ENCODE measurements at regions not wholly inside any gene's neighbourhood (a gene's known extent, or its start where the extent isn't known, plus 50 kb on each side); places are given as distances from the start of the nearest gene placed in this dataset.

DNA sequence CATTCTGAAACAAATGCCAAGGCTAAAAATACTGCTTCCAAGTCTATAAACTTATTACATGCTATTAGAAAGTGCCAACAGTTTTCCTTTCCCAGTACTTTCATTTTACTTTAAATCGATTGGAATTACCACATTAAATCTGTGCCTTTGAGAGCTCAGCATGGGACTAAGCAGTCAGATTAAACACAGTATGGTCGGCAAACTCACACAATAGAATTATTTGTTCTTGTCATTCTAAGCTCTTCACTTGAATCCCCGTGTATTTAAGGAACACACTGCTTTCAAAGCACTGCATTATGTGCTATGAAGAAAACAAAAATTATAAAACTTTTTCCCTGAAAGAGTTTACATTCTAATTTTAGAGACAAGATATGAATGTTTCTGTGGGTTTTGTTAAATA, 444.4 kb upstream of the SLC39A10 start:
- H3K27me3 ChIP-seq: no peaks in the 10 kb centered on the region
- DNase-seq (no peak), ATAC-seq (no peak)
- H3K4me1 ChIP-seq: no peaks in the 10 kb centered on the region
- no peak overlapping the region for H3K27ac ChIP-seq
- H3K36me3 ChIP-seq: no peaks in the 10 kb centered on the region
- intact Hi-C loops (cut with DNase I): no loop called here
- TF ChIP-seq, protein P1, sequence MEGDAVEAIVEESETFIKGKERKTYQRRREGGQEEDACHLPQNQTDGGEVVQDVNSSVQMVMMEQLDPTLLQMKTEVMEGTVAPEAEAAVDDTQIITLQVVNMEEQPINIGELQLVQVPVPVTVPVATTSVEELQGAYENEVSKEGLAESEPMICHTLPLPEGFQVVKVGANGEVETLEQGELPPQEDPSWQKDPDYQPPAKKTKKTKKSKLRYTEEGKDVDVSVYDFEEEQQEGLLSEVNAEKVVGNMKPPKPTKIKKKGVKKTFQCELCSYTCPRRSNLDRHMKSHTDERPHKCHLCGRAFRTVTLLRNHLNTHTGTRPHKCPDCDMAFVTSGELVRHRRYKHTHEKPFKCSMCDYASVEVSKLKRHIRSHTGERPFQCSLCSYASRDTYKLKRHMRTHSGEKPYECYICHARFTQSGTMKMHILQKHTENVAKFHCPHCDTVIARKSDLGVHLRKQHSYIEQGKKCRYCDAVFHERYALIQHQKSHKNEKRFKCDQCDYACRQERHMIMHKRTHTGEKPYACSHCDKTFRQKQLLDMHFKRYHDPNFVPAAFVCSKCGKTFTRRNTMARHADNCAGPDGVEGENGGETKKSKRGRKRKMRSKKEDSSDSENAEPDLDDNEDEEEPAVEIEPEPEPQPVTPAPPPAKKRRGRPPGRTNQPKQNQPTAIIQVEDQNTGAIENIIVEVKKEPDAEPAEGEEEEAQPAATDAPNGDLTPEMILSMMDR (IDR thresholded peaks at IDR 0.05): no peak
- H3K4me3 ChIP-seq: no peak overlapping the region
- no peaks in the 10 kb centered on the region for H3K9me3 ChIP-seq

DNA sequence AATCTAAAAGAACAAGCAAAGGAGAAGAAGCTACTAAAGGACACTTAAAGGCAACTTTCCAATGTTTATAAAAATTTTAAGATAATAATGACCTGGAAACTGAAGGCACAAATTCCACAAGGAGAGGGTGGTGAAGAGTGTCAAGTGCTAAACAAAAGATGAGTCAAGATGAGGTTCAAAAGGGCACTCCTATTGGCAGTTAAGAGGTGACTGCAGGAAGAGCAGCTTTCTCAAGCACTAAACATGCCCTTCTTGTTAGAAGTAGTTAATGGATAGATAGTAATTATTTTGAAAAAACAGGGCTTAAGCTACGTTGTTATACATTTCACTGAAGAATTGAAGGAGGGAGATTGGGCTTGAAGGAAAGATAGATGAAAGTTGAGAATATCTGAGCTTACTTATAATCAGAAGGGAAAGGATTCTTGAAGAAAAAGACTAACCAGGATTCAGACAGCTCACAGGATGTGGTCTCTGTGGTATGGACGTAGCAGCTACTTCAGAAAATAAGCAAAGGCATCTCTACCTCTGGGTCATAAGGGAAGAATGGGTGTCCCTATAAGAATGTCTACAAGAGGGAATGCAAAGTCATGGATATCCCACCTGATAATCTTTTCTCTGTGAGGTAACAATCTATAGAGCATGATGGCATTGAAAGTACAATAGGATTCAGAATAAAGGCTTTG, 454.7 kb upstream of the SLC39A10 start:
- H3K27me3 ChIP-seq: no peaks in the 10 kb centered on the region

DNA sequence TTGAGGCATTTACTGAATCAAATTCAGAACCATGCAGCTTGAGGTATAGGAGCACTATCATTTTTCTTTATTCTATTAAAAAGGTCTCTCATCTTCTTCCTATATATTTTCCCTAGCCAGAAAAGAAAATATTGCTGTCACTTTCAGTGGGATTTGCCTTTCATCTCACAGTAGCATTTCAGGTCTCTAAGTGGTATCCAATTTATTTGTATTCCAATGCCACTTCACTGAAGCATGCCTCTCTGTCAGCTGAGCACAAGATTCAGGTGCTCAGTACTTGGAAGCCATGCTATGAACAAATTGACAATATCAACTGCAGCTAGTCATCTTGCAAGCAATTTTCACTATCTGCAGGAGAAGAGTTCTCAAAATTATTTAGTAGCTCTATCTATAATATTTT, 457.2 kb upstream of the SLC39A10 start:
- DNase-seq (no peak), ATAC-seq (no peak)
- no peaks in the 10 kb centered on the region for H3K36me3 ChIP-seq
- TF ChIP-seq, protein P1 (IDR thresholded peaks at IDR 0.05): no peak
- no peaks in the 10 kb centered on the region for H3K4me1 ChIP-seq
- intact Hi-C loops (cut with DNase I): no loop called here
- no peak overlapping the region for H3K27ac ChIP-seq
- H3K4me3 ChIP-seq: no peak overlapping the region
- H3K9me3 ChIP-seq: no peaks in the 10 kb centered on the region
- H3K27me3 ChIP-seq: no peaks in the 10 kb centered on the region

More for the DNA sequence above, 454.7 kb upstream of the SLC39A10 start:
- Histone ChIP-seq H3K4me1 (no peaks in the 10 kb centered on the region), H3K9me3 (no peaks in the 10 kb centered on the region), H3K27ac (no peak overlapping the region), H3K4me3 (no peak overlapping the region), H3K36me3 (no peaks in the 10 kb centered on the region)
- DNase-seq (no peak), ATAC-seq (no peak)
- TF ChIP-seq, protein P1 (IDR thresholded peaks at IDR 0.05): no peak
- intact Hi-C loops (cut with DNase I): no loop called here

DNA sequence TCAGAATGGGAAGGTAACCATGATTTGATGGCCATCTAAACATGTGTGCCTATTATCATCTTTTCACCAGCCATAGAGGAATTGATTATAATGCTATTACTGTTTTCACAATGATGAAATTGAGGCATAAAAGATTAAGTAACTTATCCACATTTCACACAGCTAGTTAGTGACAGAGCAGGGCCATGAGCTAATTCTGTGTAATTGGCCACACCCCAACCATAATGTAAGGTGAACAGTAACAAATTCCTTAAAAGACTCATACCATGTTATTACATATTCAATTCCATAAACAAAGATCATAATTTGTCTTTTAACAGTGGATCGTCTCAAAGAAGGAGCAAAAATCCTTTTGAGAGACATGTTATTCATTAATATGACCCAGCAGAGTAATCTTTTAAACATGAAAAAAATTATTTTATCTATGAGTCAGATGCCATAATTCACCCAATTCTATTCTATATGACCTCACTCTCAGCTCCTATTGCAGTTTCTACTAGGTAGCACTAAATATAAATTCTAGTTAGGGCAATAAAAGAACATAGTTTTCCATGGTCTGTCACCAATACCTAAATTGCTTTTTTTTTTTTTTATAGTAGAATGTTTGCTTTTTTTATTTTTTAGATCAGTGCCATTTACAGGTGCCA, 475.8 kb upstream of the SLC39A10 start:
- H3K9me3 ChIP-seq: peaks cover 0 to 2% of the 10 kb centered on the region in 2 donors
- no peak for DNase-seq
- H3K4me1 ChIP-seq: no peaks in the 10 kb centered on the region
- no peaks in the 10 kb centered on the region for H3K27me3 ChIP-seq
- TF ChIP-seq, protein P1 (IDR thresholded peaks at IDR 0.05): no peak
- H3K27ac ChIP-seq: no peak overlapping the region
- no peak for ATAC-seq
- intact Hi-C loops (cut with DNase I): no loop called here
- H3K4me3 ChIP-seq: no peak overlapping the region
- H3K36me3 ChIP-seq: no peaks in the 10 kb centered on the region

DNA sequence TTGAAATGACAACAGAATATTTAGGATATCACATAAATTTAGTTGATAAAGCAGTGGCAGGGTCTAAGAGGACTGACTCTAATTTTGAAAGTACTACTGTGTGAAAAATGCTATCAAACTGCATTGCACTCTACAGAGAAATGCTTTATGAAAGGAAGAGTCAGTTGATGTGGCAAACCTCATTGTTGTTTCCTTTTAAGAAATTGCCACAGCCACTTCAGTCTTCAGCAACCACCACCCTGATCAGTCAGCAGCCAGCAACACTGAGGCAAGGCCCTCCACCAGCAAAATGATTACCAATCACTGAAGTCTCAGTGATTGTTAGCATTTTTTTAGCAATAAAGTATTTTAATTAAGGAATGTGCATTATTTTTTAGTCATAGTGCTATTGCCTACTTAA, 488.7 kb upstream of the SLC39A10 start:
- Histone ChIP-seq H3K4me1 (no peaks in the 10 kb centered on the region), H3K9me3 (no peaks in the 10 kb centered on the region), H3K4me3 (no peak overlapping the region), H3K36me3 (no peaks in the 10 kb centered on the region), H3K27ac (no peak overlapping the region), H3K27me3 (no peaks in the 10 kb centered on the region)
- no peak for DNase-seq
- intact Hi-C loops (cut with DNase I): no loop called here
- ATAC-seq: no peak
- TF ChIP-seq, protein P1 (IDR thresholded peaks at IDR 0.05): no peak

Data from left lung (tissue), 4 donors.